Large intestine (tissue), 3 donors: ENCODE measurements at regions not wholly inside any gene's neighbourhood (a gene's known extent, or its start where the extent isn't known, plus 50 kb on each side); places are given as distances from the start of the nearest gene placed in this dataset.

Experiments used
- DNase-seq, 2 donors: peaks; one replicate each; pipeline versions ENCODE4 v3.0.0 to v3.0.0-alpha.2; 2013
- H3K27ac ChIP-seq: one replicate; pipeline ENCODE4 v1.5.1; 2013; ENCODE audit warnings: low read length
- H3K27me3 ChIP-seq: 2 replicates; pipeline ENCODE4 v1.6.1; 2013; ENCODE audit warnings: low read length; ENCODE audit not compliant: control insufficient read depth, insufficient read depth
- H3K36me3 ChIP-seq: 2 replicates; pipeline ENCODE4 v1.6.1; 2013; ENCODE audit warnings: low read length; ENCODE audit not compliant: control insufficient read depth, insufficient read depth
- H3K4me1 ChIP-seq: one replicate; pipeline ENCODE4 v1.6.1; 2013; ENCODE audit warnings: low read length; ENCODE audit not compliant: control insufficient read depth, insufficient read depth
- H3K4me3 ChIP-seq: one replicate; pipeline ENCODE4 v1.5.1; 2013; ENCODE audit warnings: low read length
- H3K9me3 ChIP-seq: one replicate; pipeline ENCODE4 v1.6.1; 2013; ENCODE audit warnings: mild to moderate bottlenecking, low read depth, low read length, moderate library complexity; ENCODE audit not compliant: control insufficient read depth
- WGBS: methylation state at CpG from one replicate; pipeline ENCODE4 v1.1.5; 2013; ENCODE audit warnings: low lambda C conversion rate; ENCODE audit not compliant: insufficient coverage; 5-methylcytosine and 5-hydroxymethylcytosine counted together

- Histone ChIP-seq H3K27ac (no peak overlapping the region), H3K9me3 (no peaks in the 10 kb centered on the region), H3K27me3 (no peaks in the 10 kb centered on the region), H3K36me3 (no peaks in the 10 kb centered on the region), H3K4me1 (no peaks in the 10 kb centered on the region), H3K4me3 (no peak overlapping the region)
- DNase-seq = no peak
- WGBS = 83% methylated on average over 1 of the region's 5 CpGs
Observed at GRCh38 chr9:103371152-103371551, 376.0 kb downstream of the CYLC2 start.

GRCh38 chr9:103372828-103373227 lies 377.7 kb downstream of the CYLC2 start:
- no peaks in the 10 kb centered on the region for H3K27me3 ChIP-seq
- no peaks in the 10 kb centered on the region for H3K9me3 ChIP-seq
- no peak overlapping the region for H3K4me3 ChIP-seq
- no peak overlapping the region for H3K27ac ChIP-seq
- H3K4me1 ChIP-seq = no peaks in the 10 kb centered on the region
- no peaks in the 10 kb centered on the region for H3K36me3 ChIP-seq
- DNase-seq = no peak
- WGBS = no CpG with 5 or more reads among the region's 4 CpGs

- no peak overlapping the region for H3K4me3 ChIP-seq
- no peak for DNase-seq
- H3K27me3 ChIP-seq = no peaks in the 10 kb centered on the region
- H3K27ac ChIP-seq = no peak overlapping the region
- no peaks in the 10 kb centered on the region for H3K9me3 ChIP-seq
- no peaks in the 10 kb centered on the region for H3K36me3 ChIP-seq
- no peaks in the 10 kb centered on the region for H3K4me1 ChIP-seq
Observed at GRCh38 chr9:103377667-103378066, 382.5 kb downstream of the CYLC2 start.

- H3K4me1 ChIP-seq = no peaks in the 10 kb centered on the region
- peak; percentile 48 to 62 for DNase-seq
Observed at GRCh38 chr9:103397868-103398600, 402.9 kb downstream of the CYLC2 start.

GRCh38 chr9:103399535-103399934 lies 404.4 kb downstream of the CYLC2 start:
- Histone ChIP-seq H3K27me3 (no peaks in the 10 kb centered on the region), H3K27ac (no peak overlapping the region), H3K4me1 (no peaks in the 10 kb centered on the region), H3K4me3 (no peak overlapping the region), H3K36me3 (no peaks in the 10 kb centered on the region), H3K9me3 (no peaks in the 10 kb centered on the region)
- DNase-seq = no peak
- 93% methylated on average over 3 of the region's 3 CpGs for WGBS

More at GRCh38 chr9:103397868-103398600, 402.9 kb downstream of the CYLC2 start:
- Histone ChIP-seq H3K4me3 (no peak overlapping the region), H3K36me3 (no peaks in the 10 kb centered on the region), H3K27ac (no peak overlapping the region), H3K9me3 (no peaks in the 10 kb centered on the region), H3K27me3 (no peaks in the 10 kb centered on the region)
- WGBS = no CpG with 5 or more reads among the region's 5 CpGs

GRCh38 chr9:103407260-103407659 lies 412.1 kb downstream of the CYLC2 start:
- no CpG with 5 or more reads among the region's 1 CpG for WGBS
- Histone ChIP-seq H3K27ac (no peak overlapping the region), H3K4me1 (no peaks in the 10 kb centered on the region), H3K27me3 (no peaks in the 10 kb centered on the region), H3K4me3 (no peak overlapping the region), H3K9me3 (no peaks in the 10 kb centered on the region), H3K36me3 (no peaks in the 10 kb centered on the region)
- DNase-seq = no peak

DNA sequence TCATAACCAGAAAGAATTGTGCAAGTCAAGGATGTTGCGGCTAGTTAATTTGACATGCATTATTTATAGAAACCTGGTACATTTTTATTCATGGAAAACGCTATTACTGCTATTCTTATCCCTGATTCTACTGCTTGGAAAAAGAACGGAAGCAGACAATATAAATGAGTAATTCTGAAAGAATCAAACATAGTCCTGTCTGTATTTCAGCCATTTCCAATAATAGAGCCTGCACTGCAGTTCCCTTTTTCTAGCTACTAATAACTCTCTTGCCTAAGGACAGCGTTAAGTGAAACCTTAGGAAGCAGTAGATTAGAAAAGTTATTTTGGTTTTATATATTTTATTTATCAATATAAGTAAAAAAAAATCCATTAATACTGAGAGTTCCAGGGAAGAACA lies 414.9 kb downstream of the CYLC2 start:
- H3K36me3 ChIP-seq = no peaks in the 10 kb centered on the region
- H3K9me3 ChIP-seq = no peaks in the 10 kb centered on the region
- H3K27ac ChIP-seq = no peak overlapping the region
- no peaks in the 10 kb centered on the region for H3K4me1 ChIP-seq
- no peak overlapping the region for H3K4me3 ChIP-seq
- WGBS = no CpG with 5 or more reads among the region's 4 CpGs
- DNase-seq = no peak
- H3K27me3 ChIP-seq = no peaks in the 10 kb centered on the region

- Histone ChIP-seq H3K27me3 (no peaks in the 10 kb centered on the region), H3K27ac (no peak overlapping the region), H3K4me3 (no peak overlapping the region), H3K36me3 (no peaks in the 10 kb centered on the region), H3K9me3 (no peaks in the 10 kb centered on the region), H3K4me1 (no peaks in the 10 kb centered on the region)
- DNase-seq = no peak
- WGBS = 100% methylated on average over 1 of the region's 4 CpGs
Observed at GRCh38 chr9:103427696-103428095, 432.6 kb downstream of the CYLC2 start.

- 73% methylated on average over 1 of the region's 1 CpG for WGBS
- Histone ChIP-seq H3K27me3 (no peaks in the 10 kb centered on the region), H3K4me3 (no peak overlapping the region)
Observed at GRCh38 chr9:103430469-103430868, 435.3 kb downstream of the CYLC2 start.

GRCh38 chr9:103431809-103432208 lies 436.7 kb downstream of the CYLC2 start:
- H3K27ac ChIP-seq = no peak overlapping the region

More at GRCh38 chr9:103430469-103430868, 435.3 kb downstream of the CYLC2 start:
- H3K36me3 ChIP-seq = no peaks in the 10 kb centered on the region
- H3K9me3 ChIP-seq = no peaks in the 10 kb centered on the region
- no peak overlapping the region for H3K27ac ChIP-seq
- DNase-seq = no peak
- H3K4me1 ChIP-seq = no peaks in the 10 kb centered on the region

GRCh38 chr9:103444176-103444575 lies 449.0 kb downstream of the CYLC2 start:
- no peak overlapping the region for H3K27ac ChIP-seq
- no peaks in the 10 kb centered on the region for H3K9me3 ChIP-seq
- no peak for DNase-seq
- WGBS = 86% methylated on average over 1 of the region's 2 CpGs
- H3K4me3 ChIP-seq = no peak overlapping the region
- H3K36me3 ChIP-seq = no peaks in the 10 kb centered on the region
- no peaks in the 10 kb centered on the region for H3K27me3 ChIP-seq
- H3K4me1 ChIP-seq = no peaks in the 10 kb centered on the region

More at GRCh38 chr9:103431809-103432208, 436.7 kb downstream of the CYLC2 start:
- no peak for DNase-seq
- H3K4me3 ChIP-seq = no peak overlapping the region
- H3K27me3 ChIP-seq = no peaks in the 10 kb centered on the region
- no peaks in the 10 kb centered on the region for H3K4me1 ChIP-seq
- no peaks in the 10 kb centered on the region for H3K36me3 ChIP-seq
- H3K9me3 ChIP-seq = no peaks in the 10 kb centered on the region
